ENCODE measurements at regions not wholly inside any gene's neighbourhood (a gene's known extent, or its start where the extent isn't known, plus 50 kb on each side); places are given as distances from the start of the nearest gene placed in this dataset.

GRCh38 chr12:95402096-95402495, 71.9 kb upstream of the METAP2 start:
- TF ChIP-seq CTCF (IDR thresholded peaks at IDR 0.05): no peak
- no peak for TF ChIP-seq POLR2A (IDR thresholded peaks at IDR 0.05)
